Keratinocyte (primary cell): ENCODE measurements at regions not wholly inside any gene's neighbourhood (a gene's known extent, or its start where the extent isn't known, plus 50 kb on each side); places are given as distances from the start of the nearest gene placed in this dataset.

ENCODE experiments used
- DNase-seq: peaks from one replicate; pipeline ENCODE4 v3.0.0-alpha.2; 2011; ENCODE audit warnings: low read depth, missing footprints, low spot score
- FAIRE-seq: peaks from 2 replicates; lab custom pipeline; 2011; peaks lifted over from hg19 to GRCh38; lab: Jason Lieb, UNC
- H2AFZ ChIP-seq: 2 replicates; pipeline ENCODE4 v1.6.0; 2012; ENCODE audit warnings: low read length, control low read depth, inconsistent platforms; ENCODE audit not compliant: control insufficient read depth
- H3K27ac ChIP-seq: 2 replicates; pipeline ENCODE4 v1.5.1; 2011; ENCODE audit warnings: low read length; ENCODE audit not compliant: control insufficient read depth, insufficient read depth
- H3K27me3 ChIP-seq: 3 replicates; pipeline ENCODE4 v1.6.0; 2011; ENCODE audit warnings: low read length; ENCODE audit not compliant: control insufficient read depth, insufficient read depth; ENCODE audit errors: extremely low read depth
- H3K36me3 ChIP-seq, 2 experiments: 2 replicates in 1 of 2; 3 replicates in 1 of 2; pipeline ENCODE4 v1.5.1; 2011; ENCODE audit warnings: low read length in 2 of 2, mild to moderate bottlenecking in 1 of 2; ENCODE audit not compliant: control insufficient read depth in 2 of 2, insufficient read depth in 2 of 2; ENCODE audit errors: extremely low read depth in 1 of 2
- H3K4me1 ChIP-seq: 3 replicates; pipeline ENCODE4 v1.5.1; 2011; ENCODE audit warnings: low read length; ENCODE audit not compliant: control insufficient read depth, insufficient read depth; ENCODE audit errors: extremely low read depth
- H3K4me2 ChIP-seq: 3 replicates; pipeline ENCODE4 v1.6.0; 2011; ENCODE audit warnings: low read depth, low read length; ENCODE audit not compliant: control insufficient read depth, insufficient read depth; ENCODE audit errors: extremely low read depth
- H3K4me3 ChIP-seq, 3 experiments: fragments of 200-600 bp in 1 of 3; sonication (generic) in 1 of 3; 2 replicates in 2 of 3; 3 replicates in 1 of 3; pipeline ENCODE4 v1.5.1; 2011 to 2016; ENCODE audit warnings: low read length in 3 of 3, mild to moderate bottlenecking in 3 of 3, control low read depth in 2 of 3, inconsistent platforms in 1 of 3, low read depth in 1 of 3, mixed read lengths in 1 of 3, mixed run types in 1 of 3, moderate library complexity in 1 of 3; ENCODE audit not compliant: control insufficient read depth in 2 of 3, insufficient read depth in 2 of 3; ENCODE audit errors: extremely low read depth in 1 of 3
- H3K79me2 ChIP-seq: 2 replicates; pipeline ENCODE4 v1.6.0; 2012; ENCODE audit warnings: low read length; ENCODE audit not compliant: control insufficient read depth, insufficient read depth
- H3K9ac ChIP-seq: 3 replicates; pipeline ENCODE4 v1.6.0; 2011; ENCODE audit warnings: low read length; ENCODE audit not compliant: control insufficient read depth, insufficient read depth; ENCODE audit errors: extremely low read depth
- H3K9me1 ChIP-seq: 3 replicates; pipeline ENCODE4 v1.6.0; 2011; ENCODE audit warnings: low read length; ENCODE audit not compliant: control insufficient read depth, insufficient read depth; ENCODE audit errors: extremely low read depth
- H3K9me3 ChIP-seq: 2 replicates; pipeline ENCODE4 v1.5.1; 2012; ENCODE audit warnings: low read depth, low read length; ENCODE audit not compliant: control insufficient read depth
- H4K20me1 ChIP-seq: 3 replicates; pipeline ENCODE4 v1.6.0; 2011; ENCODE audit warnings: low read length; ENCODE audit not compliant: control insufficient read depth, insufficient read depth; ENCODE audit errors: extremely low read depth
- CTCF ChIP-seq, 3 experiments: IDR thresholded peaks in 1 of 3; conservative IDR thresholded peaks in 1 of 3; optimal IDR thresholded peaks in 1 of 3; 2 replicates in 2 of 3; 3 replicates in 1 of 3; pipeline versions ENCODE3 to v1.5.1; 2011; ENCODE audit warnings: low read length in 3 of 3, mild to moderate bottlenecking in 3 of 3, moderate library complexity in 2 of 3, control low read depth in 1 of 3, inconsistent platforms in 1 of 3; ENCODE audit not compliant: insufficient read depth in 2 of 3; ENCODE audit errors: extremely low read depth in 1 of 3
- EZH2 ChIP-seq: IDR thresholded peaks from one replicate; pipeline ENCODE4 v1.6.1; 2012; ENCODE audit warnings: inconsistent platforms, mild to moderate bottlenecking, low read length, moderate library complexity
- dilution Hi-C: fragments of 300-500 bp; cut with MboI; formaldehyde crosslinking; loops from one replicate; pipeline ENCODE4 v1.7.0; 2020; ENCODE audit warnings: low sequenced_read_pairs; ENCODE audit not compliant: extremely low pct_ligation_motif_present

GRCh38 chr18:35910327-35910726, 62.2 kb upstream of the RMP24 start:
- Histone ChIP-seq H2AFZ (no peak overlapping the region), H3K9me1 (no peaks in the 10 kb centered on the region), H3K27ac (no peak overlapping the region), H3K4me2 (no peak overlapping the region), H3K79me2 (no peaks in the 10 kb centered on the region), H4K20me1 (no peaks in the 10 kb centered on the region), H3K4me3 (no peak overlapping the region), H3K9ac (no peak overlapping the region), H3K27me3 (no peaks in the 10 kb centered on the region), H3K4me1 (no peaks in the 10 kb centered on the region), H3K36me3 (no peaks in the 10 kb centered on the region), H3K9me3 (no peaks in the 10 kb centered on the region)
- FAIRE-seq (no peak), DNase-seq (no peak)
- TF ChIP-seq EZH2, result no peak
- TF ChIP-seq CTCF (optimal IDR thresholded peaks at IDR 0.05 in 1 of 3, IDR thresholded peaks at IDR 0.05 in 1 of 3, conservative IDR thresholded peaks at IDR 0.05 in 1 of 3; ENCODE audit: extremely low read depth in 1 of 3, insufficient read depth in 2 of 3, low read length in 3 of 3), result no peak
- dilution Hi-C loops, result no loop called here

GRCh38 chr18:35912332-35912731, 60.1 kb upstream of the RMP24 start:
- Histone ChIP-seq H3K36me3 (no peaks in the 10 kb centered on the region), H3K79me2 (no peaks in the 10 kb centered on the region), H3K4me1 (no peaks in the 10 kb centered on the region), H3K9ac (no peak overlapping the region), H3K4me3 (no peak overlapping the region), H4K20me1 (no peaks in the 10 kb centered on the region), H3K9me1 (no peaks in the 10 kb centered on the region), H3K4me2 (no peak overlapping the region), H3K27ac (no peak overlapping the region), H3K27me3 (no peaks in the 10 kb centered on the region), H2AFZ (no peak overlapping the region), H3K9me3 (no peaks in the 10 kb centered on the region)
- dilution Hi-C loops, result no loop called here
- no peak for TF ChIP-seq EZH2
- no peak for TF ChIP-seq CTCF (optimal IDR thresholded peaks at IDR 0.05 in 1 of 3, IDR thresholded peaks at IDR 0.05 in 1 of 3, conservative IDR thresholded peaks at IDR 0.05 in 1 of 3; ENCODE audit: extremely low read depth in 1 of 3, insufficient read depth in 2 of 3, low read length in 3 of 3)
- no peak for DNase-seq
- no peak for FAIRE-seq
